Renal cortical epithelial cell (primary cell): ENCODE measurements at regions not wholly inside any gene's neighbourhood (a gene's known extent, or its start where the extent isn't known, plus 50 kb on each side); places are given as distances from the start of the nearest gene placed in this dataset.

Experiments used
- DNase-seq: peaks from one replicate; pipeline ENCODE4 v3.0.0-alpha.2; 2011; ENCODE audit warnings: low read depth

GRCh38 chr20:56925082-56925830 is 296.1 kb downstream of the TFAP2C start:
- DNase-seq, result no peak

DNA sequence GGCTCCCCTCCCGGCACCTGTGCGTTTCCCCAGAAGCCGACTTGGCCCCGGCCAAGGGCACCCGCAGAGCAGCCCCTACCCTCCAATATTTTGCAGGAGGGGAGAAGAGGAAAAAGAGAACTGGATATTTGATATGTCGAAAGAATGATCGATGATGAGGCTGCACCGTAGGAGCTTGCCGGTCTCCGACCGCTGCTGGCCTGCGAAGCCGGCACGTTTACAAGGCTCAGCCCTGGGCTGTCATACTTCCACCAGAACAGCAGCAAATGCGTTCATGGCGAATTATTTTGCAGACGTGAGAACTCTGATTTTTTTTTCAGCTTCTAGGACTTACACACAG is 296.7 kb downstream of the TFAP2C start:
- no peak for DNase-seq

GRCh38 chr20:56926501-56926900 is 297.4 kb downstream of the TFAP2C start:
- no peak for DNase-seq

- DNase-seq, result no peak
These were observed 298.0 kb downstream of the TFAP2C start for GRCh38 chr20:56927127-56927526.

GRCh38 chr20:56928007-56928406 is 298.9 kb downstream of the TFAP2C start:
- DNase-seq, result no peak

GRCh38 chr20:56929606-56930005 is 300.5 kb downstream of the TFAP2C start:
- no peak for DNase-seq

DNA sequence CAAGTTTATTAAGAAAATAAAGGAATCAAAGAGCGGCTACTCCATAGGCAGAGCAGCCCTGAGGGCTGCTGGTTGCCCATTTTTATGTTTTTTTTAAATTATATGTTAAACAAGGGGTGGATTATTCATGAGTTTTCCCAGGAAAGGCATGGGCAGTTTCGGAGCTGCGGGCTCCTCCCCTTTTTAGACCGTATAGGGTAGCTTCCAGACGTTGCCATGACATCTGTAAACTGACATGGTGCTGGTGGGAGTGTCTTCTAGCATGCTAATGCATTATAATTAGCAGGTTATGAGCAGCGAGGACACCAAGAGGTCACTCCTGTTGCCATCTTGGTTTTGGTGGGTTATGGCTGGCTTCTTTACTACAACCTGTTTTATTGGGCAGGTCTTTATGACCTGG is 301.8 kb downstream of the TFAP2C start:
- no peak for DNase-seq

- no peak for DNase-seq
These were observed 303.6 kb downstream of the TFAP2C start for GRCh38 chr20:56932575-56933330.

DNA sequence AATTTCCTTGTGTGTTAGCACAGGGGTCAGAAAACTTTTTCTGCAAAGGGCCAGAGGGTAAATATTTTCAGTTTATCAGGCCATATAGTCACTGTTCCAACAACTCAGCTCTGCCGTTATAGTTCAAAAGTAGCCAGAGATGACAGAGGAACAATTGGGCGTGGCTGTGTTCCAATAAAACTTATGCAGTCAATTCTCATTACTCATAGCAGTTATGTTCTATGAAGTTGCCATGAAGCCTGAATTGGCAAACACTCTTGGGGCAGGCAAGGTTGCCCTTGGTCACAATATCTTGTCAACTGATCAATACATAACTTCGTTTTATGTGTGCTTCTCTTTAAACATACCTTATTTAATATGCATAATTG is 304.2 kb downstream of the TFAP2C start:
- DNase-seq, result no peak

DNA sequence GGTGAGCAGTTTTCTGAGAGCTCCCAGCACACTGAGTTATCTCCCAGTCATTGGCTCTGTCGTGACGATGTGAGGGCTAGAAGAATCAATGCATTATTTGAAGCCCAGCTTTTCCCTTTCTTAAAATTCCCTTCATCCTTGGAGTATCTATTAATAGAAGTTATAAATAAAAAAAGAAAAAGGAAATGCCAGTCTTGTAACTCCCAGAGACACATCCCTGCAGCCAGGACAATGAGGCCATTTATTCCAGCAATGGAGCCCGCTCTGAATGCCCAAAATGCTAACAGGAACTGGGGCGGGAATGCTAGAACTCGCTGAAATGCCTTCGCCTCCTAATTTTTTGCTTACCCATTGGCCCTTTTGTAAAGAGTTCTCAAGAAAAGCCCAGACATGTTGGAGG is 305.8 kb downstream of the TFAP2C start:
- no peak for DNase-seq

DNA sequence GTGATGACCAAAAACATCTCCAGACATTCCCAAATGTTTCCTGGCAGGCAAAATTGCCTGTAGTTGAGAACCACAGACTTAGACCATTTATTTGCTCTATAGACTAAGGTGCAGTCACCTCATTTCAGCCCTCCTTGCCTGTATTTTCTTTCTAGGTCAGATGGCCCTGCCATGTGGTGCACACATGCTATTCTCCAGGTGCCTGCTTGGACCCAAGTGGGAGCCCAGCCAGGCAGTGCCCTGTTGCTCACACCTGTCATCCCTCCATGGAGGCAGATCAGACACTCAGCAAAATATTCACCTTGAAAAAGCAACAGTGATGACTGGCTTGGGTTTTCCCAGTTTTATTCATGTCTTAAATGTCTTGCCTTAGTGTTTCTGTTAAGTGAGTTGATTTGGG is 311.4 kb downstream of the TFAP2C start:
- no peak for DNase-seq

DNA sequence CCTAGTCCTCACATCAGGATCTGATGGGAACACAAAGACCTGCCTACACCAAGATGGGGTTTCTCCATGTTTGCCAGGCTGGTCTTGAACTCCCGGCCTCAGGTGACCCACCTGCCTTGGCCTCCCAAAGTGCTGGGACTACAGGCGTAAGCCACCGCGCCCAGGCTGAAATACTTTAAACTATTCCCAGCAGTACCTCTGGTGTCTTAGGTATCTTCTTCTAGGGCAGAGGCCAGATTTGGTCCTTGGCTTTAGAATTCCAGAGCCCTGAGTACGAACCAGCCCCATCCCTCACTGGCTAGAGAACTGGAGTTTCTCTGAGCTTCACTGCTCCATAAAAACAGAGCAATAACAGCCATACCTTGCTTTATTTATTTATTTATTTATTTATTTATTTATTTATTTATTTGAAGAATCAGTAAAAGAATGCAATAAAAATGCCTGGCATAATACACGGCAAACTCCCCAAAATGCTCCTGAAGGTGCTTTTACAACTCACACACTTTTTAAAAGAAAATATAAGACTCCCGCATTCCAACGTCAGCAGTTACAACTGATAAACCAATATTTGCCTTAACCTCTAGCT is 312.1 kb downstream of the TFAP2C start:
- no peak for DNase-seq

- DNase-seq, result no peak
These were observed 315.1 kb downstream of the TFAP2C start for GRCh38 chr20:56943946-56944945.

DNA sequence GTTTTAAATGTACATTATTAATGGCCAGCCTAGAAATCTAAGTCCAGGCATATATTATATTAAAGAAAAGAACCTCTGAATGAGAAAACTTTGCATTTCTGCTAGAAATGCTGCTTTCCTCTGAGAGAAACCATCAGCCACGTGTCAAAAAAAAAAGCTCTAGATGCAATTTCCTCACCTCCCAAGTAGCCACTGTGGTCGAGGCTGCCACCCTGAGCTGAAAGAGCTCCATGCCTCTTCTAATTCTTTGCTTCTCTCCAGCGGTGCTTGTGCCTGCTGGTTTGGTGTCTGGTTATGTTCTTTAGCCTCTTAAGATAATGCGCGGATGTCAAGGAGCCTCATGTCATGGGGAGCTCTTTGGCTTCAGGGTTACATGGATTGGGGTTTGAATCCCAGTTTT is 316.0 kb downstream of the TFAP2C start:
- no peak for DNase-seq

DNA sequence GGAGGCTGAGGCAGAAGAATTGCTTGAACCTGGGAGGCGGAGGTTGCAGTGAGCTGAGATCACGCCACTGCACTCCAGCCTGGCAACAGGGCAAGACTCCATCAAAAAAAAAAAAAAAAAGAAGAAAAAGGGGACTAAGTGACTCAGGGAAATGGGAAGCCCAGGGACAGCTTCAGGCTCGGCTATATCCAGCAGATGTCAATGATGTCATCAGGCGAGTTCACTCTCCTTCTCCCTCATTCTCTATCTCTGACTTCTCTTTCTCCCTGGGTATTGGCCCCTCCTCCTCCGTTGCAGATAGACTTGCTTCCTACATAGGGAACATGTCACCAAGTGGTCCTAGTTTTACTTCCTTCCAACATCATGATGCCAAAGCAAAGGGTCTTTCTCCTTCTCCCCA is 316.8 kb downstream of the TFAP2C start:
- no peak for DNase-seq

DNA sequence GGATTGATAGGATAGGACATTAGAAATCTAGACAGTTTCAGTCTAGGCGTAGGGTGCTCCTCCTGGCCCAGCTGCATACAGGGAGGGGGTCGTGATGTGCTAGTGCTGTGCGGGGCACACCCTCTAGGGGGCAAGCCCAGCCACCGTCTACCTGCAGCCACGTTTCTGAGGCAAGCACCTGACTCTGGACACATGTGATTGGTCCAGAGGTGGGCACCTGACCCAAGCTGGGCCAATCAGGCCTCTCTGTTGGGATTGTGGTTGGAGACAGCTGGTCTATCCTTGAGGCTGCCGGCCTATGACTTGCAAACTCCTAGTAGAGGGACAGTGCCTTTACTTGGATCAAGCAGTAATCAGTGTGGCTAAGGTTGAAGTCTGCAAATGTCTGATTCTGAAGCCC is 317.1 kb downstream of the BMP7 start:
- DNase-seq, result no peak

- no peak for DNase-seq
These were observed 314.0 kb downstream of the BMP7 start for GRCh38 chr20:56952258-56953047.

- no peak for DNase-seq
These were observed 313.3 kb downstream of the BMP7 start for GRCh38 chr20:56953048-56953586.

DNA sequence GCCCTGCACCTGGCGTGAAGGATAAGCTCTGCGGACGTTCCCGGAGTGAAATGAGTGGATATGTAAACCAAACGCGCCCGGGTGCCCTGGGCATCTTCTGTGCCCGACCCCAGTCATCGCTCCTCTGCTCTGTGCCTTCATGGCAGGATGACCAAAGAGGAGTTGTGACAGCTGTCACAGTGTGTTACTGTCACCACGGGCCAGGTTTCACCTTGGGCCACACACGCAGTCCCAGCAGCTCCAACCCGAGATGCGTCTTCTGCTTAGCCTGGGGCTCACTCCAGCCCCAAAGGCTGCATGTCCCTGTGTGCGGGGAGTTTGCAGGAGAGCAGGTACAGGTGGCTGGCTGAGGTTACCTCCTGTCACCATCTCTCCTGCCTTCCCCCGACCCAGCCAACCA is 311.6 kb downstream of the BMP7 start:
- DNase-seq, result no peak

GRCh38 chr20:56955680-56956079 is 310.8 kb downstream of the BMP7 start:
- no peak for DNase-seq

- no peak for DNase-seq
These were observed 309.9 kb downstream of the BMP7 start for GRCh38 chr20:56956534-56956933.
